Neural cell (in vitro differentiated cells): ENCODE measurements at regions not wholly inside any gene's neighbourhood (a gene's known extent, or its start where the extent isn't known, plus 50 kb on each side); places are given as distances from the start of the nearest gene placed in this dataset.

Experiments used
- CTCF ChIP-seq: fragments of 450-650 bp; IDR thresholded peaks from 2 replicates; pipeline ENCODE4 v1.5.1; 2014; ENCODE audit warnings: antibody characterized with exemption, mild to moderate bottlenecking, moderate library complexity; ENCODE audit not compliant: poor library complexity, severe bottlenecking
- EP300 ChIP-seq: fragments of 450-650 bp; conservative IDR thresholded peaks from 2 replicates; pipeline ENCODE4 v1.6.1; 2014; ENCODE audit warnings: antibody characterized with exemption, mild to moderate bottlenecking, moderate library complexity; ENCODE audit not compliant: poor library complexity, severe bottlenecking
- MXI1 ChIP-seq: fragments of 450-650 bp; conservative IDR thresholded peaks from 2 replicates; pipeline ENCODE4 v1.6.1; 2014; ENCODE audit warnings: antibody characterized with exemption, mild to moderate bottlenecking; ENCODE audit not compliant: poor library complexity, severe bottlenecking
- POLR2AphosphoS5 ChIP-seq: IDR thresholded peaks from 2 replicates; pipeline ENCODE4 v1.6.1; 2012
- RAD21 ChIP-seq: fragments of 450-650 bp; conservative IDR thresholded peaks from 2 replicates; pipeline ENCODE4 v1.6.1; 2014; ENCODE audit warnings: antibody characterized with exemption, mild to moderate bottlenecking, moderate library complexity
- SMC3 ChIP-seq: fragments of 450-650 bp; conservative IDR thresholded peaks from 2 replicates; pipeline ENCODE4 v1.6.1; 2014; ENCODE audit warnings: antibody characterized with exemption, mild to moderate bottlenecking, moderate library complexity; ENCODE audit not compliant: poor library complexity
- TAF1 ChIP-seq: IDR thresholded peaks from 2 replicates; pipeline ENCODE4 v1.6.1; 2012; ENCODE audit warnings: low read depth
- TF ChIP-seq, protein P1 (sequence below): IDR thresholded peaks from 2 replicates; pipeline ENCODE4 v1.6.1; 2012; ENCODE audit warnings: borderline replicate concordance

- TF ChIP-seq MXI1, result no peak
- TF ChIP-seq CTCF, result no peak
- TF ChIP-seq, protein P1, sequence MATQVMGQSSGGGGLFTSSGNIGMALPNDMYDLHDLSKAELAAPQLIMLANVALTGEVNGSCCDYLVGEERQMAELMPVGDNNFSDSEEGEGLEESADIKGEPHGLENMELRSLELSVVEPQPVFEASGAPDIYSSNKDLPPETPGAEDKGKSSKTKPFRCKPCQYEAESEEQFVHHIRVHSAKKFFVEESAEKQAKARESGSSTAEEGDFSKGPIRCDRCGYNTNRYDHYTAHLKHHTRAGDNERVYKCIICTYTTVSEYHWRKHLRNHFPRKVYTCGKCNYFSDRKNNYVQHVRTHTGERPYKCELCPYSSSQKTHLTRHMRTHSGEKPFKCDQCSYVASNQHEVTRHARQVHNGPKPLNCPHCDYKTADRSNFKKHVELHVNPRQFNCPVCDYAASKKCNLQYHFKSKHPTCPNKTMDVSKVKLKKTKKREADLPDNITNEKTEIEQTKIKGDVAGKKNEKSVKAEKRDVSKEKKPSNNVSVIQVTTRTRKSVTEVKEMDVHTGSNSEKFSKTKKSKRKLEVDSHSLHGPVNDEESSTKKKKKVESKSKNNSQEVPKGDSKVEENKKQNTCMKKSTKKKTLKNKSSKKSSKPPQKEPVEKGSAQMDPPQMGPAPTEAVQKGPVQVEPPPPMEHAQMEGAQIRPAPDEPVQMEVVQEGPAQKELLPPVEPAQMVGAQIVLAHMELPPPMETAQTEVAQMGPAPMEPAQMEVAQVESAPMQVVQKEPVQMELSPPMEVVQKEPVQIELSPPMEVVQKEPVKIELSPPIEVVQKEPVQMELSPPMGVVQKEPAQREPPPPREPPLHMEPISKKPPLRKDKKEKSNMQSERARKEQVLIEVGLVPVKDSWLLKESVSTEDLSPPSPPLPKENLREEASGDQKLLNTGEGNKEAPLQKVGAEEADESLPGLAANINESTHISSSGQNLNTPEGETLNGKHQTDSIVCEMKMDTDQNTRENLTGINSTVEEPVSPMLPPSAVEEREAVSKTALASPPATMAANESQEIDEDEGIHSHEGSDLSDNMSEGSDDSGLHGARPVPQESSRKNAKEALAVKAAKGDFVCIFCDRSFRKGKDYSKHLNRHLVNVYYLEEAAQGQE, result no peak
- no peak for TF ChIP-seq EP300
- TF ChIP-seq POLR2AphosphoS5, result no peak
- no peak for TF ChIP-seq SMC3
- TF ChIP-seq TAF1, result no peak
- no peak for TF ChIP-seq RAD21
These were observed 143.1 kb upstream of the NR4A3 start for GRCh38 chr9:99678566-99678965.
